Hypothalamus (tissue), 51 donors: ENCODE measurements at regions not wholly inside any gene's neighbourhood (a gene's known extent, or its start where the extent isn't known, plus 50 kb on each side); places are given as distances from the start of the nearest gene placed in this dataset.

Experiments used
- DNase-seq, 51 donors: peaks; one replicate each; lab custom pipeline; 2025; lab: John Stamatoyannopoulos, UW

DNA sequence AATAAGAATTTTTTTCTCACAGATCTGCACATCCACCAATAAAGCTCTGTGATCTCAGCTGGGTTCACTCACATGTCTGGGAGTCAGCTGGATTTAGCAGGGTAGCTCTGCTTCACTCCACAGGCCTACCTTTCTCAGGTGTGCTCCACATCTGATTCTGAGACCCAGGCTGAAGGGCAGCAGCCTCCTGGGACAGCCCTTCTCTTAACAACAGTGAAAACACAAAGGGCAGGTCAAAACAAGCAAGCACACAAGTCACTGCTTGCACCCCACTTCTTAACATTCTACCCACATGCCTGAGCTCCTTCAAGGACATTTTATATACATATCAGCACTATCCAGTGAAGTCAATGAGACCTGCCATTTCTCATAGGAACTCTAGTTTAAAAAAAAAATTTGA is 96.0 kb upstream of the MAP3K4 start:
- no peak for DNase-seq

DNA sequence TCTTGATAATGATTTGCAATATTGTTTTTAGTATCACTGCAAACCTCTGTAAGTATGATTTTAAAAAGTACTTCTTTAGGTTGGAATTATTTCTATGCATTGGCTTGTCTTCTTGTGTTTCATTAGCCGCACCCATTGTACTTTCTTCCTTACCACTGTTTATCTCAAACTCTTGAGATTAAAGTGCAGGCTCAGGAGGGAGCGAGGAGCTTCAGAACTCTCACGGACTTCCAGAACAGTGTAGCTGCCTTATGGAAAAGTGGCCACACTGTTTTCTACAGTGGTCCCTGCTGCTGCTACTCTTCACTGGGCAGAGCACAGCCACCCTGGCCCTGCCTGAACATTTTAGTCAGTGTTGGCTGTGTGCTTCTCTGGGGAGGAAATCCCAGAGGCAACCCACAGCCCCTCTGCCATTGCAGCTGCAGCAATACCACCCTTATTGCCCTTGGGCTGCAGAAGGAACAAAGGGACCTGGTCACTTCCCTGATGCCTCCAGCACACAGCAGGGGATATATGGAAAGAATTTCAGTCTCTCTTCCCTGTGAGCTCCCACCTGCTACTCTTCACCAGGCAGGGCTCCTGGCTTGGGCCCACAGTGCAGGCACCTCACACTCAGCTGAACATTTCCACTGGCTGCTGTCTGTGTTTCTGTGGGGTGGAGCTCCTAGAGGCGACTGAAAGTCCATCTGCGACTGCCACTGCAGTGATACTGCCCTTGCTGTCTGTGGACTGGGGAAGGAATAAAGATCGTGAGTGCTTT is 91.7 kb upstream of the MAP3K4 start:
- DNase-seq: no peak

GRCh38 chr6:160911949-160912348 is 79.6 kb upstream of the MAP3K4 start:
- no peak for DNase-seq

- no peak for DNase-seq
These were observed 79.2 kb upstream of the MAP3K4 start for GRCh38 chr6:160912411-160912810.

DNA sequence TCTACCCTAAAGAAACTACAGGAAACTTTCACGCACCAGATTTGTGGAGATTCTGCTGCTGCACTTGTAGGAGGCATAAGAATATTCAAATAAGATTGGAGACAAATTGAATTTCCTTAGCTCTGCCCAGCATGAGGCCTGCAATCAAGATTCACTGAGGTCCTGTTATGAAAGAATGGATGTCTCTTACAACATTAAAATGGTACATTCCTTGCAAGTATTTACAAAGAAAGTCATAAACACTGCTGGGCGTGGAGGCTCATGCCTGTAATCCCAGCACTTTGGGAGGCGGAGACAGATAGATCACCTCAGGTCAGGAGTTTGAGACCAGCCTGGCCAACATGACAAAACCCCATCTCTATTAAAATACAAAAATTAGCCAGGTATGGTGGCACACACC is 74.0 kb upstream of the MAP3K4 start:
- DNase-seq: no peak

GRCh38 chr6:160919723-160920440 is 71.7 kb upstream of the MAP3K4 start:
- DNase-seq: no peak

DNA sequence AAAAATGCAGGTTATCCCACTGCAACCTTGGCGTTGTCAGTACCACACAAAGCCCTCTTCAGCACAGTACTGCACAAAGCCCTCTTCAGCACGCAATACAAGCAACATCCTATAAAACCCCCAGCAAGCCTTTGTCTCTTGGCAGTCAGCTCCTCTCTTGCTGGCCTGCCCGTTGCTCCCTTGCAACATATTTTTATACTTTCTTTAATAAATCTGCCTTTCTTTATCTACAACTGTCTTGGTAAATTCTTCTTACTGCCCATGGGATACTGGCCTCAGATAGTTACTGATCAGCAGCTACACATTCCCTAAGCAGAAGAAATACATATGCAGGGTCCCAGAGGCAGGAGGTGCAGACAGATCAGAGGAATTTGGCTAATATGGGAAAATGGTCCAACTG is 70.5 kb upstream of the MAP3K4 start:
- no peak for DNase-seq

DNA sequence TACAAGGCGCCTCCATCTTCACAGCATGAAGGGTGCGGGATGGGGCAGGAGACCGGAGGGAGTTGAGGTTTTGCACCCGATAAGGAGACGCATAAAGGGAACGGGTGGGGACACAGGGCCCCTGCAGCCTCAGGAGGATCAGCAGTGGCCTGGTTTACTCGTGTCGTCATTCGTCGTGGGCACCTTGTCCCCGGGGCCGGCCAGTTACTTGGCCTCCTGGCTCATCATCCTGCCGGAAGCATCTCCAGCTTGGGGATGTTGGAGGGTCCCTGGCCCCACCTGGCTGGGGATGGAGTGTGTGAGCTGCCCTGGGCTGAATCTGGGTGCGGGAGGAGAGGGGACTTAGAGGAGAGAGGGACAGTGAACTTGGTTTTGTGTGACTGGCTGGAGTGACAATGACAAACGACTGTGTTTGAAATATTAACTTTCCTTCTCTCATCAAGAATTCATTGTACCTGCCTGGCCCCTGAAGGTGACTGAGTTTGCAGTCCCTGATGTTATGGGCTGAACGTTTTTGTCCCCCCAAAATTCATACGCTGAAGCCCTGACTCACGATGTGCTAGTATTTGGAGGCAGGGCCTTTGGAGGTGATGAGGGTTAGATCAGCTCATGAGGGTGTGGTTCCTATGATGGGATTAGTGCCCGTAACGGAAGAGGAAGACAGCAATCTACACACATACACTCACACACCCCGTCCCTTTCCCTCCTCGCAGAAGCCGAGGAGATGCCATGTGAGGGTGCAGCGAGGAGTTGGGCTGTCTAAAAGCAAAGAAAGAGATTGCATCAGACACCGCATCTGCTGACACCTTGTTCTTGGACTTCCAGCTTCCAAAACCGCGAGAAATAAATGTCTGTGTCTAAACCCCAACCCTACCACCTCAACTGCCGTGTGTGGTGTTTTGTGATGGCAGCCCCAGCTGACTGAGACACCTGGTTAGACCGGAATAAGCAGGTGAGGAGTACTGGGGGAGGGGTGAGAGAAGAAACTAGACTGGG is 65.0 kb upstream of the MAP3K4 start:
- DNase-seq: no peak

DNA sequence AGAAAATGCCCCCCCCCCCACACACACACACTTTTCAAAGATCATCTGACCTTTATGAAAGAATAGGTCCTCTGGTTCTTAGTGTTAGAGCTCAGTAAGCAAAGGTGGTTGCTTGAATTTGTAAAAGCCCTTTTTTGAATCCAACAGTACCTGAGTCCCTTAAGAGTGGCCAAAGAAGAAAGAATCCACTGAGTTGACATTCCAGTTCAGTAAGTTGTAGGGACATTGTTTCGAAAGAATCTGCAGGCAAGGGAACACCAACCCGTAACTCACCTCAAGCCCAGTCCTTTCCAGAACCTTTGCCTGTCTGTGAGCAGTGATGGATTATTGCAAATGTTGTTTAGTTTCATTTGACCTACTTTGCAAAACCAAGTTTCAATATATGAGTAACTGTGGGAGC is 64.2 kb upstream of the MAP3K4 start:
- no peak for DNase-seq

DNA sequence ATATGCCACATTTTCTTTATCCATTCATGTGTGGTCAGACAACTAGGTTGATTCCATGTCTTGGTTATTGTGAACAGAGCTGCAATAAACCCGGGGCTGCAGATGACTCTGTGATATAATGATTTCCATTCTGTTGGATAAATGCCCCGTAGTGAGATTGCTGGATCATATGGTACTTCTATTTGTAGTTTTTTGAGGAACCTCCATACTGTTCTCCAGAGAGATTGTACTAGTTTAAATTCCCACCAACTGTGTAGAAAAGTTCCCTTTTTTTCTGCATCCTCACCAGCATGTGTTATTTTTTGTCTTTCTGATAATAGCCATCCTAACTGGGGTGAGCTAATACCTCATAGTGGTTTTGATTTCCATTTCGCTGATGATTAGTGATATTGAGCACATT is 62.2 kb upstream of the MAP3K4 start:
- no peak for DNase-seq

DNA sequence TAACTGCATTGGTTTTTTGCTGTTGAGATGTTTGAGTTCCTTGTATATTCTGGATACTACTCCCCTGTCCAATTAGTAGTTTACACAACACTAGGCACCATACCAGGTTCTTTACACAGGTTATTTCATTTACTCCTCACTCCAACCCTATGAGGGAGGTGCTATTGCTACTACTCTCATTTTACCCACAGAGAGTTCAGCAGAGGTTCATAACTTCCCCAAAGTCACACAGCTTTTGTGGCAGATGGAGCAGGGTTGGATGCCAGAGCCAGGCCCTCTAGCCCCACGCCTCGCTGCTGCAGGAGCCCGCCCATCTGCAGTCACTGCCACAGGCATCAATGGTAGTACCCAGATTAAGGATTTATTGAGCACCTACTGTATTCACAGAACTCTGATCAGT is 61.7 kb upstream of the MAP3K4 start:
- DNase-seq: no peak

- peak; percentile 3 to 82 (median 58) for DNase-seq
These were observed 60.8 kb upstream of the MAP3K4 start for GRCh38 chr6:160930547-160931377.

DNA sequence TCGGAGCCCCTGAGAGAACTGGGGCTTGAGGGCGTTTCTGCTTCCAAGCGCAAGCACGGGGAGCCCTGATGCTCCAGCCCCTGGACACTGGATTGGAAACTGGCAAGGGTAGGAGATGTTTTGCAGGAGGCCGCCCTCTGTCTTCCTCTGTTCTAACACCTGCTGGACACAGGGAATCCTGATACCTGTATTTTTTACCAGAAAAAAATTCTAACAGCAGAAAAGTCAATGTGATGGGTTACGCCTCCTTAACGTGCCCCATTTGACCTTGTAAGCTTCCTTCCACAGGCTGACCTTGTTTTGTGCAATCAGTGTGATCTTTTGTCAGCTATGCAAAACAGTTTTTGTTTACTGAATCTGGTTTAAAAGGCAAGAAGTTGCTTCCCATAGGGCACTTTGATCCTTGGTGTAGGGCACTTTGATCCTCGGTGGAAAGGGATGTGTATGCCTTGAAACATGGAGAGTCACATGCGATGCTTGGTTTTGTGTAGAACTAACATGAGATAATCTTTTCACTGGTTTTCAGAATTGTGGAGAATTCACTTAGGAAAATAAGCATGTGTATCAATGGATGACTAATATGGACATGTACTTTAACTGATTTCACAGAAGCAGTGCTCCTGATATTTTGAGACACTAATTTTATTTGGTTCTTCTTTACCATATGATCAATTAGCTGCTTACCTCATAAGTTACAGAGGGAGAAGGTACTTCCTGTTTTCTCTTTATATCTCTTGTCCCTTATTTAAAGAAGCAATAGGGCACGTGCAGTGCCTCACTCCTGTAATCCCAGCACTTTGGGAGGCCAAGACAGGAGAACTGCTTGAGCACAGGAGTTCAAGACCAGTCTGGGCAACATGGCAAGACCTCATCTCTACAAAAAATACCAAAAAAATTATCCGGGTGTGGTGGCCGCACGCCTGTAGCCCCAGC is 59.9 kb upstream of the MAP3K4 start:
- peak in 7 of 51 donors; percentile 6 to 60 (median 31) for DNase-seq

DNA sequence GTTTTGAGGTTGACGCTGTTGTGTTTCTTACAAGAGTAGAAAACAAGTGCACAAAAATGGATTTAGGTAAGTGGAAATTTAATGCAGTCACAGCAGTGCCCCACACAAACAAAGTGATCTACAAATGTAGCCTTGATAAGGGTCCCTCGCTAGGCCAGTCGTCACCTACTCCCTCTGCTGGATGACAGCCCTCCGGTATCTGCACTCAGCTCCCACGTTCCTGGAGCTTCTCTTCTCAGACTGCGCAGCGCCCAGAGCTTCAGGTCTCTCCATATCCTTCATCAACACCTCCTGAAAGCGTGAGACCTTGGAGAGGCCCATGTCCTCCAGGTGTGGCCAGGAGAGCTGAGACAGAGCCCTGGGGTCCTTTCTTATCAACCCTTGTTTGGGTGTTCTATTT is 58.3 kb upstream of the MAP3K4 start:
- DNase-seq: peak in 1 of 51 donors; percentile 3

- DNase-seq: no peak
These were observed 57.4 kb upstream of the MAP3K4 start for GRCh38 chr6:160934157-160934556.

DNA sequence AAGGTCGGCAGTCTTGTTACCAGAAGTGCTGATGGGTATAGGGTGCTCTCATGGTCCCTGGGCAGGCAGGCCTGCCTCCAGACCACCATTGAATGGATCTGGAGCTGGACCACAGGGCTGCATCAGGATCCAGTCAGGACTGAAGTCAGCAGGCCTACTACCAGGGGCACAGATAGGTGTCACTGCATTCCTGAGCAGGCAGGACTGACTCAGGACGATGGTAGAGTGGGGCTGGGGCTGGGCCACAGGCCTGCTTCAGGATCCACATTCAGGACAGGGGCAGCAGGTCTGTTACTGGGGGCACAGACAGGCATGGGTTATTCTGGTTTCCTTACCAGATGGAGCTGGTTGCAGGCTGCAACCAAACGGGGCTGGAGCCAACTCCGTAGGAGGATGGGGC is 51.4 kb upstream of the MAP3K4 start:
- DNase-seq: no peak
